B cell (primary cell): ENCODE measurements at regions not wholly inside any gene's neighbourhood (a gene's known extent, or its start where the extent isn't known, plus 50 kb on each side); places are given as distances from the start of the nearest gene placed in this dataset.

Source experiments
- ATAC-seq: fragments of 200-7000 bp; cut with Tn5 transposase; one replicate; pipeline ENCODE4 v1.10.0; 2021; ENCODE audit warnings: low read depth, mild to moderate bottlenecking, moderate number of reproducible peaks, moderate library complexity
- CTCF ChIA-PET: fragments of 350-600 bp; sonication (Branson Sonifier 250); formaldehyde crosslinking; loops from one replicate; lab custom pipeline; 2021; ENCODE audit warnings: antibody characterized with exemption, inconsistent platforms; lab: Charles Lee
- POLR2A ChIA-PET: fragments of 350-600 bp; sonication (Branson Sonifier 250); formaldehyde crosslinking; loops from one replicate; lab custom pipeline; 2021; ENCODE audit warnings: antibody characterized with exemption; lab: Charles Lee
- DNase-seq: peaks from one replicate; pipeline ENCODE4 v3.0.0; 2013
- H2AFZ ChIP-seq: 2 replicates; pipeline ENCODE4 v1.6.1; 2012; ENCODE audit warnings: mild to moderate bottlenecking, low read depth, low read length; ENCODE audit not compliant: insufficient read depth, poor library complexity, severe bottlenecking
- H3K27ac ChIP-seq, 2 donors: 1 replicate in 1 of 2; 2 replicates in 1 of 2; pipeline ENCODE4 v1.5.1; 2012 to 2013; ENCODE audit warnings: low read length in 2 of 2, mild to moderate bottlenecking in 2 of 2, moderate library complexity in 1 of 2
- H3K27me3 ChIP-seq, 4 experiments: fragments of 200-600 bp in 1 of 4; sonication (generic) in 1 of 4; replicated peaks in 1 of 4; 1 replicate in 2 of 4; 2 replicates in 2 of 4; pipeline versions ENCODE4 v1.6.1 to v1.7.0; 2013 to 2016; ENCODE audit warnings: low read length in 3 of 4, mild to moderate bottlenecking in 2 of 4, mixed read lengths in 1 of 4, moderate library complexity in 1 of 4; ENCODE audit not compliant: insufficient read depth in 4 of 4, control insufficient read depth in 3 of 4; ENCODE audit errors: control extremely low read depth in 1 of 4
- H3K36me3 ChIP-seq, 2 experiments: replicated peaks in 1 of 2; 1 replicate in 1 of 2; 2 replicates in 1 of 2; pipeline versions ENCODE4 v1.6.1 to v1.7.1; 2013; ENCODE audit warnings: low read length in 1 of 2; ENCODE audit not compliant: insufficient read depth in 2 of 2, control insufficient read depth in 1 of 2; ENCODE audit errors: control extremely low read depth in 1 of 2, extremely low read depth in 1 of 2
- H3K4me1 ChIP-seq, 2 donors: fragments of 200-600 bp in 1 of 2; sonication (generic) in 1 of 2; 1 replicate in 1 of 2; 2 replicates in 1 of 2; pipeline versions ENCODE4 v1.5.1 to v1.6.1; 2013 to 2017; ENCODE audit warnings: low read length in 2 of 2; ENCODE audit not compliant: control insufficient read depth in 2 of 2, insufficient read depth in 2 of 2
- H3K4me2 ChIP-seq: replicated peaks from 2 replicates; pipeline ENCODE3; 2012; ENCODE audit warnings: mild to moderate bottlenecking, low read depth, low read length; ENCODE audit not compliant: poor library complexity, severe bottlenecking
- H3K4me3 ChIP-seq, 5 experiments: fragments of 200-600 bp in 1 of 5; sonication (generic) in 1 of 5; 1 replicate in 3 of 5; 2 replicates in 2 of 5; pipeline versions ENCODE4 v1.5.1 to v1.7.0; 2011 to 2016; ENCODE audit warnings: low read length in 4 of 5, mild to moderate bottlenecking in 4 of 5, low read depth in 2 of 5, control low read depth in 1 of 5, moderate library complexity in 1 of 5; ENCODE audit not compliant: insufficient read depth in 1 of 5; ENCODE audit errors: control extremely low read depth in 1 of 5, extremely low read depth in 1 of 5
- H3K79me2 ChIP-seq: fragments of 200-600 bp; sonication (generic); one replicate; pipeline ENCODE4 v1.6.0; 2016; ENCODE audit warnings: low read length; ENCODE audit not compliant: control insufficient read depth, insufficient read depth
- H3K9ac ChIP-seq: fragments of 200-600 bp; sonication (generic); 2 replicates; pipeline ENCODE4 v1.6.1; 2017; ENCODE audit warnings: mild to moderate bottlenecking, low read length, moderate library complexity
- H3K9me3 ChIP-seq, 3 donors: one replicate each; pipeline versions ENCODE4 v1.6.1 to v1.7.1; 2013; ENCODE audit warnings: low read length in 2 of 3; ENCODE audit not compliant: control insufficient read depth in 2 of 3, insufficient read depth in 1 of 3; ENCODE audit errors: control extremely low read depth in 1 of 3
- H4K20me1 ChIP-seq: 2 replicates; pipeline ENCODE4 v1.6.0; 2012; ENCODE audit warnings: mild to moderate bottlenecking, low read length; ENCODE audit not compliant: insufficient read depth, control insufficient read depth, poor library complexity, severe bottlenecking
- H3K27ac Mint-ChIP-seq: one replicate; pipeline ENCODE4 v1.8.0; 2021; ENCODE audit warnings: mixed read lengths
- H3K27me3 Mint-ChIP-seq: one replicate; pipeline ENCODE4 v1.8.0; 2021; ENCODE audit warnings: mixed read lengths
- H3K4me1 Mint-ChIP-seq: one replicate; pipeline ENCODE4 v1.8.0; 2021; ENCODE audit warnings: mixed read lengths
- H3K4me3 Mint-ChIP-seq: one replicate; pipeline ENCODE4 v1.8.0; 2021; ENCODE audit warnings: mixed read lengths
- H3K9me3 Mint-ChIP-seq: one replicate; pipeline ENCODE4 v1.8.0; 2022; ENCODE audit warnings: mixed read lengths; ENCODE audit not compliant: insufficient read depth
- EZH2 ChIP-seq: IDR thresholded peaks from 2 replicates; pipeline ENCODE4 v1.6.1; 2012; ENCODE audit warnings: borderline replicate concordance, low read depth, mild to moderate bottlenecking, moderate library complexity, low read length; ENCODE audit not compliant: insufficient read depth, poor library complexity, severe bottlenecking
- WGBS: methylation state at CpG from one replicate; pipeline ENCODE4 v1.1.5; 2013; ENCODE audit warnings: missing lambda C conversion rate; ENCODE audit not compliant: insufficient coverage; 5-methylcytosine and 5-hydroxymethylcytosine counted together
- intact Hi-C: fragments of 100-400 bp; cut with micrococcal nuclease; formaldehyde crosslinking; loops from one replicate; pipeline ENCODE4 v1.10.0; 2022
- TF ChIP-seq, protein P1 (sequence below): fragments of 200-600 bp; IDR thresholded peaks from one replicate; pipeline ENCODE4 v1.8.0; 2022; ENCODE audit warnings: antibody characterized with exemption, mild to moderate bottlenecking

DNA sequence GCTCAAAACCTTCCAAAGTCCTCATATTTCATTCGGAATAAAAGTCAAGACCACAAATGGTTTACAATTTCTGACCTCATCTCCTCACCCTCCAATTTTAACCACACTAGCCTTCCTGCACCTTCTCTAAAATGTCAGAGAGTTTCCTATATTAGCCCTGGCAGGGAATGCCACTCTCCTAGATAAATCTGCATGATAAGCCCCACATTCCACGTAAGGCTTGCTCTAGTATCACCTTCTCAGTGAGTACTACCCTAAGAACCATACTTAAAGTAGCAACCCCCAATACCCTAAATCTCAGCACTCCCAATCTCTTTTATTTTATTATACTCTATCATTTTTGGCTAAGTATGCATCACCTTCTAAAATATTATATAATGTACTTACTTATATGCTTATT lies 100.5 kb upstream of the SLITRK5 start:
- Histone ChIP-seq H3K27me3 (no peaks in the 10 kb centered on the region), H3K4me1 (no peaks in the 10 kb centered on the region), H3K9me3 (no peaks in the 10 kb centered on the region), H3K4me3 (no peak overlapping the region), H4K20me1 (no peaks in the 10 kb centered on the region), H3K27ac (no peak overlapping the region), H3K79me2 (no peaks in the 10 kb centered on the region), H3K36me3 (no peaks in the 10 kb centered on the region), H3K4me2 (no peak overlapping the region), H2AFZ (no peak overlapping the region), H3K9ac (no peak overlapping the region)
- no peak for TF ChIP-seq EZH2
- TF ChIP-seq, protein P1, sequence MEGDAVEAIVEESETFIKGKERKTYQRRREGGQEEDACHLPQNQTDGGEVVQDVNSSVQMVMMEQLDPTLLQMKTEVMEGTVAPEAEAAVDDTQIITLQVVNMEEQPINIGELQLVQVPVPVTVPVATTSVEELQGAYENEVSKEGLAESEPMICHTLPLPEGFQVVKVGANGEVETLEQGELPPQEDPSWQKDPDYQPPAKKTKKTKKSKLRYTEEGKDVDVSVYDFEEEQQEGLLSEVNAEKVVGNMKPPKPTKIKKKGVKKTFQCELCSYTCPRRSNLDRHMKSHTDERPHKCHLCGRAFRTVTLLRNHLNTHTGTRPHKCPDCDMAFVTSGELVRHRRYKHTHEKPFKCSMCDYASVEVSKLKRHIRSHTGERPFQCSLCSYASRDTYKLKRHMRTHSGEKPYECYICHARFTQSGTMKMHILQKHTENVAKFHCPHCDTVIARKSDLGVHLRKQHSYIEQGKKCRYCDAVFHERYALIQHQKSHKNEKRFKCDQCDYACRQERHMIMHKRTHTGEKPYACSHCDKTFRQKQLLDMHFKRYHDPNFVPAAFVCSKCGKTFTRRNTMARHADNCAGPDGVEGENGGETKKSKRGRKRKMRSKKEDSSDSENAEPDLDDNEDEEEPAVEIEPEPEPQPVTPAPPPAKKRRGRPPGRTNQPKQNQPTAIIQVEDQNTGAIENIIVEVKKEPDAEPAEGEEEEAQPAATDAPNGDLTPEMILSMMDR: no peak
- H3K27ac Mint-ChIP-seq: no peak overlapping the region
- ATAC-seq (no peak), DNase-seq (no peak)
- no peaks in the 10 kb centered on the region for H3K9me3 Mint-ChIP-seq
- no peaks in the 10 kb centered on the region for H3K4me1 Mint-ChIP-seq
- ChIA-PET CTCF (no interaction called here), POLR2A (no interaction called here)
- H3K4me3 Mint-ChIP-seq: no peak overlapping the region
- no peaks in the 10 kb centered on the region for H3K27me3 Mint-ChIP-seq
- whole genome bisulfite sequencing: 66% methylated on average over 2 of the region's 2 CpGs
- intact Hi-C loops: no loop called here

DNA sequence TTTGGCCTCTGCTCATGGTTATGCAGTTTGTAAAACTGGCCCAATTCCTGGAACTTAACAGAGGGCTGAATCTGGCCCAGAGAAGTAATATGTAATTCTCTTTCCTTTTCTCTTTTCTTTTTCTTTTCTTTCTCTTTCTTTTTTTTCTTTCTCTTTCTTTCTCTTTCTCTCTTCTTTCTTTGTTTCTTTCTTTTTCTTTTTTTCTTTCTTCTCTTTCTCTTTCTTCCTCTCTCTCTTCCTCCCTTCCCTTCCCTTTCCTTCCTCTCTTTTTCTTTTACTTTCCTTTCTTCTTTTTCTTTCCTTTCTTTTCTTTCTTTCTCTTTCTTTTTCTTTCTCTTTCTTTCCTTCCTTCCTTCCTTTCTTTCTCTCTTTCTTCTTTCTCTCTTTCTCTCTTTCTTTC lies 88.8 kb upstream of the SLITRK5 start:
- no peak overlapping the region for H3K4me3 Mint-ChIP-seq
- H3K4me1 Mint-ChIP-seq: no peaks in the 10 kb centered on the region
- Histone ChIP-seq H3K36me3 (no peaks in the 10 kb centered on the region), H3K4me3 (no peak overlapping the region), H3K27ac (no peak overlapping the region), H3K4me1 (no peaks in the 10 kb centered on the region), H2AFZ (no peak overlapping the region), H3K9me3 (peaks cover 0 to 2% (median 0%) of the 10 kb centered on the region in 3 donors), H3K9ac (no peak overlapping the region), H4K20me1 (no peaks in the 10 kb centered on the region), H3K79me2 (no peaks in the 10 kb centered on the region), H3K4me2 (no peak overlapping the region), H3K27me3 (no peaks in the 10 kb centered on the region)
- H3K9me3 Mint-ChIP-seq: no peaks in the 10 kb centered on the region
- TF ChIP-seq, protein P1: peak; percentile 58
- TF ChIP-seq EZH2: no peak
- ChIA-PET CTCF (no interaction called here), POLR2A (no interaction called here)
- H3K27me3 Mint-ChIP-seq: no peaks in the 10 kb centered on the region
- intact Hi-C loops: no loop called here
- no peak overlapping the region for H3K27ac Mint-ChIP-seq
- ATAC-seq (no peak), DNase-seq (no peak)
